ENCODE measurements at regions not wholly inside any gene's neighbourhood (a gene's known extent, or its start where the extent isn't known, plus 50 kb on each side); places are given as distances from the start of the nearest gene placed in this dataset.

DNA sequence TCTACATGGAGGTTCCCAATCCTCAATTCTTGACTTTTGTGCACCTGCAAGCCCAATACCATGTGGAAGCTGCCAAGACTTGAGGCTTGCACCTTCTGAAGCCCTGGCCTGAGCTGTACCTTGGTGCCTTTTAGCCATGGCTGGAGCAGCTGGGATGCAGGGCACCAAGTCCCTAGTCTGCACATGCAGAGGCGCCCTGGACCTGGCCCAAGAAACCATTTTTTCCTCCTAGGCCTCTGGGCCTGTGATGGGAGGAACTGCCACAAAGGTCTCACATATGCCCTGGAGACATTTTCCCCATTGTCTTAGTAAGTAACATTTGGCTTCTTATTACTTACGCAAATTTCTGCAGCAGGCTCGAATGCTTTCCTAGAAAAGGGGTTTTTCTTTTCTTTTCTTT is 431.9 kb upstream of the ANO5 start:
- Mint-ChIP-seq H3K4me3 (ENCODE audit: unreplicated experiment) (no peak overlapping the region), H3K27me3 (ENCODE audit: unreplicated experiment) (no peaks in the 10 kb centered on the region), H3K4me1 (ENCODE audit: unreplicated experiment) (no peaks in the 10 kb centered on the region), H3K36me3 (ENCODE audit: unreplicated experiment) (no peaks in the 10 kb centered on the region), H3K27ac (ENCODE audit: unreplicated experiment) (no peak overlapping the region), H3K9me3 (ENCODE audit: unreplicated experiment) (peaks cover 39% of the 10 kb centered on the region)
- TF ChIP-seq, protein P1, sequence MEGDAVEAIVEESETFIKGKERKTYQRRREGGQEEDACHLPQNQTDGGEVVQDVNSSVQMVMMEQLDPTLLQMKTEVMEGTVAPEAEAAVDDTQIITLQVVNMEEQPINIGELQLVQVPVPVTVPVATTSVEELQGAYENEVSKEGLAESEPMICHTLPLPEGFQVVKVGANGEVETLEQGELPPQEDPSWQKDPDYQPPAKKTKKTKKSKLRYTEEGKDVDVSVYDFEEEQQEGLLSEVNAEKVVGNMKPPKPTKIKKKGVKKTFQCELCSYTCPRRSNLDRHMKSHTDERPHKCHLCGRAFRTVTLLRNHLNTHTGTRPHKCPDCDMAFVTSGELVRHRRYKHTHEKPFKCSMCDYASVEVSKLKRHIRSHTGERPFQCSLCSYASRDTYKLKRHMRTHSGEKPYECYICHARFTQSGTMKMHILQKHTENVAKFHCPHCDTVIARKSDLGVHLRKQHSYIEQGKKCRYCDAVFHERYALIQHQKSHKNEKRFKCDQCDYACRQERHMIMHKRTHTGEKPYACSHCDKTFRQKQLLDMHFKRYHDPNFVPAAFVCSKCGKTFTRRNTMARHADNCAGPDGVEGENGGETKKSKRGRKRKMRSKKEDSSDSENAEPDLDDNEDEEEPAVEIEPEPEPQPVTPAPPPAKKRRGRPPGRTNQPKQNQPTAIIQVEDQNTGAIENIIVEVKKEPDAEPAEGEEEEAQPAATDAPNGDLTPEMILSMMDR (IDR thresholded peaks at IDR 0.05), result no peak
- DNase-seq (ENCODE audit: extremely low spot score, unreplicated experiment), result no peak

DNA sequence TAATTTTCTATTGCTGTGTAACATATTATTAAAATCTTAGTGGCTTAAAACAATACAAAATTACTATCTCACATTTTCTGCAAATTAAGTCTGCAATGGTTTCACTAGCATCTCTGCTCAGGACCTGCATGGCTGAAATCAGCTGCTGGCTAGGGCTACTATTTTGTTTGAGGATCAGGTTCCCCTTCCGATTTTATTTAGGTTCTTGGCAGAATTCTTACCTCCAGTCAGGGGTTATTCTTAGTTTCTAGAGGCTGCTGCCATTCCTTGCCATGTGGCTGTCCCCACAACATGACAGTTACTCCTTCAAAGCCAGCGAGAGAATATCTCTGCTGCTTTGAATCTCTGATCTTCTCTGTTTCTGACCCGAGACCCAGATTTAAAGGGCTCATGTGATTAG is 424.5 kb upstream of the ANO5 start:
- no peak for DNase-seq (ENCODE audit: extremely low spot score, unreplicated experiment)
- TF ChIP-seq, protein P1 (IDR thresholded peaks at IDR 0.05), result no peak
- no peaks in the 10 kb centered on the region for H3K27me3 Mint-ChIP-seq (ENCODE audit: unreplicated experiment)
- H3K4me1 Mint-ChIP-seq (ENCODE audit: unreplicated experiment), result no peaks in the 10 kb centered on the region
- no peak overlapping the region for H3K4me3 Mint-ChIP-seq (ENCODE audit: unreplicated experiment)
- H3K36me3 Mint-ChIP-seq (ENCODE audit: unreplicated experiment), result no peaks in the 10 kb centered on the region
- H3K27ac Mint-ChIP-seq (ENCODE audit: unreplicated experiment), result no peak overlapping the region
- H3K9me3 Mint-ChIP-seq (ENCODE audit: unreplicated experiment), result peaks cover 9% of the 10 kb centered on the region

DNA sequence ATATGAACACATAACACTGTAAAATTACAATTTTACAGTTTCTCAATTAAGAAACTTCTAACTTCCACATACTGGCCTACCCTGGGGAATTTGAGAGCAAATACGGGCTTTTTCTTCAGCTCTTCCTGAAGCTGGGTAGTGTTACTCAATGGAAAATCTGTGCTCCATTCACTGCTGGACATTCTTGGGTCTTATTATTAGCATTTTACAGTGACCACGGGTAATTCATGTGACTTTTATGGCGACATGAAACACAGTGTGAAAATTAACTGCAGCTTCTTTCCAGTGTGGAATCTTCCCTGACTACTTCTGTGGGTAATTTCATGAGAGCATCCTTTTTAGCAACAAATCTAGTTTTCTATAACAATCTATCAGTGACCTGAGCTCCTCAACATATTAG is 423.7 kb upstream of the ANO5 start:
- Mint-ChIP-seq H3K9me3 (ENCODE audit: unreplicated experiment) (peaks cover 12% of the 10 kb centered on the region), H3K4me3 (ENCODE audit: unreplicated experiment) (no peak overlapping the region), H3K4me1 (ENCODE audit: unreplicated experiment) (no peaks in the 10 kb centered on the region), H3K36me3 (ENCODE audit: unreplicated experiment) (no peaks in the 10 kb centered on the region), H3K27me3 (ENCODE audit: unreplicated experiment) (no peaks in the 10 kb centered on the region), H3K27ac (ENCODE audit: unreplicated experiment) (no peak overlapping the region)
- DNase-seq (ENCODE audit: extremely low spot score, unreplicated experiment), result no peak
- TF ChIP-seq, protein P1 (IDR thresholded peaks at IDR 0.05), result no peak

DNA sequence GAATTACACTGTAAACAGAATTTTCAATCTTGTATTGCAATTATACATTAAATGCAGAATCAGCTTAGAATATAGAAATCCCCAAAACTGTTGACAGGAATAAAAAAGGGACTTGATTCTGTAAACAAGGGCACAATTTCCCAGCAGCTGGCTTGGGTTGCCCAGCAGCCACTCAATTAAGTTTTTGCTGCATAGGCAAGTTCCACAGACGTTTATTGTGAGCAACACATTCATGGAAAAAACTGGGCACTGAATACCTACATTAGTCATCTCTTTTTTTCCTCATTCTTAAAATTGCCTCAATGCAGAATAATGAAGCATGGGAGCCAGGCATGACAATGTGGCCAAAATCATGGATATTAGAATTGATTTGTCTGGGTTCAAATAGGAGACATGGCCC is 421.8 kb upstream of the ANO5 start:
- Mint-ChIP-seq H3K4me3 (ENCODE audit: unreplicated experiment) (no peak overlapping the region), H3K36me3 (ENCODE audit: unreplicated experiment) (no peaks in the 10 kb centered on the region), H3K27me3 (ENCODE audit: unreplicated experiment) (no peaks in the 10 kb centered on the region), H3K27ac (ENCODE audit: unreplicated experiment) (no peak overlapping the region), H3K9me3 (ENCODE audit: unreplicated experiment) (peaks cover 17% of the 10 kb centered on the region), H3K4me1 (ENCODE audit: unreplicated experiment) (no peaks in the 10 kb centered on the region)
- no peak for DNase-seq (ENCODE audit: extremely low spot score, unreplicated experiment)
- TF ChIP-seq, protein P1 (IDR thresholded peaks at IDR 0.05), result no peak

DNA sequence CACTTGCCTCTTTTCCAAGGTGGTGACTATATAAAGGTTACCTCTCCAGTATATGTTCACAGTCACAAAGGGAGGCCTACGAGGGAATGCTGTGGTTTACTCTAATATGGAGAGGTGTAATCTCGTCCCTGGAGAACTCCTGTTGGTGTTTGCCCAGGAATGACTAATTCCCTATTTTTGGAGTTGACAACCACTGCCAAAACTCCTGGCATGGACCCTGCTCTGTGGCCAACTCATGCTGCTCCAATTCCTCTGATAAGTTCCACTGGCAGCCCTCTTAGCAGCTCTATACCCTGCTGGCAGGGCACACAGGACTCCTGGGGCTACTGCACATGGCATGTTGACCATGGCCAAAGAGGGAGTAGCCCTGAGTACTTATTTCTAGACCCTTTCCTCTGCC is 418.7 kb upstream of the ANO5 start:
- H3K4me3 Mint-ChIP-seq (ENCODE audit: unreplicated experiment), result no peak overlapping the region
- no peaks in the 10 kb centered on the region for H3K27me3 Mint-ChIP-seq (ENCODE audit: unreplicated experiment)
- H3K4me1 Mint-ChIP-seq (ENCODE audit: unreplicated experiment), result no peaks in the 10 kb centered on the region
- no peak overlapping the region for H3K27ac Mint-ChIP-seq (ENCODE audit: unreplicated experiment)
- TF ChIP-seq, protein P1 (IDR thresholded peaks at IDR 0.05), result no peak
- H3K9me3 Mint-ChIP-seq (ENCODE audit: unreplicated experiment), result peaks cover 17% of the 10 kb centered on the region
- no peaks in the 10 kb centered on the region for H3K36me3 Mint-ChIP-seq (ENCODE audit: unreplicated experiment)
- DNase-seq (ENCODE audit: extremely low spot score, unreplicated experiment), result no peak

All from osteocyte (in vitro differentiated cells).